ENCODE measurements at regions not wholly inside any gene's neighbourhood (a gene's known extent, or its start where the extent isn't known, plus 50 kb on each side); places are given as distances from the start of the nearest gene placed in this dataset.

- no peak for TF ChIP-seq EZH2 (IDR thresholded peaks at IDR 0.05; ENCODE audit: low read depth, low read length, severe bottlenecking)
- TF ChIP-seq CTCF (IDR thresholded peaks at IDR 0.05; ENCODE audit: control extremely low read depth in 1 of 3, insufficient read depth in 1 of 3, low read depth in 1 of 3, low read length in 3 of 3), result no peak
- TF ChIP-seq NRF1 (IDR thresholded peaks at IDR 0.05; ENCODE audit: low read depth, low read length), result no peak
- no peak for TF ChIP-seq TAF1 (IDR thresholded peaks at IDR 0.05; ENCODE audit: low read depth, low read length)
- TF ChIP-seq POLR2A (IDR thresholded peaks at IDR 0.05; ENCODE audit: control extremely low read depth in 1 of 2, low read depth in 2 of 2, low read length in 2 of 2), result no peak
- TF ChIP-seq KDM1A (IDR thresholded peaks at IDR 0.05; ENCODE audit: borderline replicate concordance, low read length), result no peak
Measured at GRCh38 chr5:61831736-61832135, 474.3 kb upstream of the KIF2A start.
